MM.1S (cell line): ENCODE measurements at regions not wholly inside any gene's neighbourhood (a gene's known extent, or its start where the extent isn't known, plus 50 kb on each side); places are given as distances from the start of the nearest gene placed in this dataset.

ENCODE experiments used
- DNase-seq: peaks from one replicate; pipeline ENCODE4 v3.0.0-alpha.2; 2015
- H2AFZ ChIP-seq: fragments of 300-600 bp; sonication (generic); 2 replicates; pipeline ENCODE4 v1.6.0; 2016; ENCODE audit warnings: antibody characterized with exemption, low read length
- H3F3A ChIP-seq: fragments of 300-600 bp; sonication (generic); 2 replicates; pipeline ENCODE4 v1.6.1; 2016; ENCODE audit warnings: mild to moderate bottlenecking, antibody characterized with exemption, low read length, moderate library complexity, mixed read lengths; ENCODE audit not compliant: insufficient read depth
- H3K27ac ChIP-seq: fragments of 300-600 bp; sonication (generic); 2 replicates; pipeline ENCODE4 v1.5.1; 2016; ENCODE audit warnings: mild to moderate bottlenecking, low read length
- H3K27me3 ChIP-seq: fragments of 300-600 bp; sonication (generic); replicated peaks from 2 replicates; pipeline ENCODE4 v1.6.0; 2016; ENCODE audit warnings: low read length; ENCODE audit not compliant: insufficient read depth
- H3K36me3 ChIP-seq: fragments of 300-600 bp; sonication (generic); replicated peaks from 2 replicates; pipeline ENCODE4 v1.6.1; 2016; ENCODE audit warnings: mild to moderate bottlenecking, low read length, mixed read lengths; ENCODE audit not compliant: insufficient read depth
- H3K4me1 ChIP-seq: fragments of 300-600 bp; sonication (generic); 2 replicates; pipeline ENCODE4 v1.6.1; 2016; ENCODE audit warnings: low read length, mixed read lengths
- H3K4me2 ChIP-seq: fragments of 300-600 bp; sonication (generic); 2 replicates; pipeline ENCODE4 v1.6.0; 2016; ENCODE audit warnings: low read depth, low read length
- H3K4me3 ChIP-seq: fragments of 300-600 bp; sonication (generic); 2 replicates; pipeline ENCODE4 v1.5.1; 2016; ENCODE audit warnings: low read length, mixed read lengths
- H3K79me2 ChIP-seq: fragments of 300-600 bp; sonication (generic); 2 replicates; pipeline ENCODE4 v1.6.1; 2016; ENCODE audit warnings: mixed run types, low read length, mixed read lengths
- H3K9ac ChIP-seq: fragments of 300-600 bp; sonication (generic); 2 replicates; pipeline ENCODE4 v1.6.1; 2016; ENCODE audit warnings: low read length, mixed read lengths
- H3K9me2 ChIP-seq: fragments of 300-600 bp; sonication (generic); replicated peaks from 2 replicates; pipeline ENCODE4 v1.6.1; 2016; ENCODE audit warnings: mild to moderate bottlenecking, low read length, mixed read lengths; ENCODE audit not compliant: insufficient read depth
- H3K9me3 ChIP-seq: fragments of 300-600 bp; sonication (generic); replicated peaks from 2 replicates; pipeline ENCODE4 v1.6.1; 2016; ENCODE audit warnings: mild to moderate bottlenecking, low read length, mixed read lengths; ENCODE audit not compliant: insufficient read depth
- H4K20me1 ChIP-seq: fragments of 300-600 bp; sonication (generic); 2 replicates; pipeline ENCODE4 v1.6.1; 2016; ENCODE audit warnings: mild to moderate bottlenecking, low read length, moderate library complexity, mixed read lengths; ENCODE audit not compliant: insufficient read depth
- EZH2 ChIP-seq: fragments of 300-600 bp; sonication (generic); optimal IDR thresholded peaks from 2 replicates; pipeline ENCODE3; 2017; ENCODE audit warnings: low read depth, mild to moderate bottlenecking, antibody characterized with exemption, low read length, mixed read lengths
- EZH2phosphoT487 ChIP-seq: fragments of 300-600 bp; sonication (generic); IDR thresholded peaks from 2 replicates; pipeline ENCODE4 v1.6.1; 2018; ENCODE audit warnings: antibody characterized with exemption, low read length
- TF ChIP-seq, protein P1 (sequence below): fragments of 300-600 bp; sonication (generic); IDR thresholded peaks from 2 replicates; pipeline ENCODE4 v1.5.1; 2016; ENCODE audit warnings: antibody characterized with exemption, low read length, mixed read lengths

DNA sequence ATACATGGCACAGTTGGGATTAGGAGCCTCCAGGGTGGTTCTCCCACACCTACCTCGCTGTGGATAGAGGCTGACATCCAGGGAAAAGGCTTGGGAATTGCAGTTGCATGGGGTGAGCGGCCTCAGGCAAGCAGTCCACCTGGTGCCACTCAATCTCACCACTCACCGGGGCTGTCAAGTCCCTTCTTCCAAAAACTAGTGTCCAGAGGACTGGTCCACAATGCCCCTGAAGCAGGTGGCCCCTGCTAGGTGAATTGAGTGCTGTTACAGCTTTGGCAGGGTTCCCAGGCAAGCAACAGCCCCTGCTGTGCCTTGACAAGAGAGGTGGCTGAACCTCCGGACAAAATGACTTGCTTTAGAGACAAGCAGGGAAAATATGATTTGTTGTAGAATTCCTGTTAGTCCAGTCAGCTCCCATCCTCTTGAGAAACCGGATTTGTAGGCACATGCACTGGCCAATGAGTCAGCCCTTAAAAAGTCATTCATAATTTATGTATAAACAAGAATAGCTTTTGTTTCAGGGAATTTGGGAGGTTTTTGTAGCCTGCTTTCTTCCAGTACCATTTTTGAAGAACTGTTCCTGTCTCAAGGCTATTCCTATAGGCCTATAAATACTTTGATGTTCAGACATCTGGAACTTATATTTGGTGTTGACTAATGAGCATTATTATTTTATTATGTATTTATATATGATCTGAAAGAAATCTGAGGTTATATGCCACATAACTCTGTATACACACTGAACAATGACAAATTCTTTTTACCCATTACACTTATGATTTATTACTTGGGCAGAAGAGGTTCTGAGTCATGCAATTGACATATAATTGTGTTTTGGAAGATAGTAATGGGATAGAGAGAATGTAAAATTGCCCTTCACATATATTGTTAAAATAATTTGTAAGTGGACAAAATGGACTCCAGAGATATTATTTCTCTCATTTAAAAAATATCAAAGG, 411.1 kb downstream of the ACTL7B start:
- no peaks in the 10 kb centered on the region for H3K27me3 ChIP-seq
- H4K20me1 ChIP-seq, result no peaks in the 10 kb centered on the region
- no peak for DNase-seq
- H3K9me3 ChIP-seq, result no peaks in the 10 kb centered on the region
- no peak overlapping the region for H2AFZ ChIP-seq
- H3K36me3 ChIP-seq, result no peaks in the 10 kb centered on the region
- no peaks in the 10 kb centered on the region for H3K9me2 ChIP-seq
- no peak overlapping the region for H3K27ac ChIP-seq
- H3F3A ChIP-seq, result no peaks in the 10 kb centered on the region
- no peaks in the 10 kb centered on the region for H3K79me2 ChIP-seq
- H3K4me2 ChIP-seq, result no peak overlapping the region
- no peak overlapping the region for H3K9ac ChIP-seq
- H3K4me1 ChIP-seq, result no peaks in the 10 kb centered on the region
- TF ChIP-seq EZH2 (no peak), EZH2phosphoT487 (no peak)
- TF ChIP-seq, protein P1, sequence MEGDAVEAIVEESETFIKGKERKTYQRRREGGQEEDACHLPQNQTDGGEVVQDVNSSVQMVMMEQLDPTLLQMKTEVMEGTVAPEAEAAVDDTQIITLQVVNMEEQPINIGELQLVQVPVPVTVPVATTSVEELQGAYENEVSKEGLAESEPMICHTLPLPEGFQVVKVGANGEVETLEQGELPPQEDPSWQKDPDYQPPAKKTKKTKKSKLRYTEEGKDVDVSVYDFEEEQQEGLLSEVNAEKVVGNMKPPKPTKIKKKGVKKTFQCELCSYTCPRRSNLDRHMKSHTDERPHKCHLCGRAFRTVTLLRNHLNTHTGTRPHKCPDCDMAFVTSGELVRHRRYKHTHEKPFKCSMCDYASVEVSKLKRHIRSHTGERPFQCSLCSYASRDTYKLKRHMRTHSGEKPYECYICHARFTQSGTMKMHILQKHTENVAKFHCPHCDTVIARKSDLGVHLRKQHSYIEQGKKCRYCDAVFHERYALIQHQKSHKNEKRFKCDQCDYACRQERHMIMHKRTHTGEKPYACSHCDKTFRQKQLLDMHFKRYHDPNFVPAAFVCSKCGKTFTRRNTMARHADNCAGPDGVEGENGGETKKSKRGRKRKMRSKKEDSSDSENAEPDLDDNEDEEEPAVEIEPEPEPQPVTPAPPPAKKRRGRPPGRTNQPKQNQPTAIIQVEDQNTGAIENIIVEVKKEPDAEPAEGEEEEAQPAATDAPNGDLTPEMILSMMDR, result no peak
- no peak overlapping the region for H3K4me3 ChIP-seq

DNA sequence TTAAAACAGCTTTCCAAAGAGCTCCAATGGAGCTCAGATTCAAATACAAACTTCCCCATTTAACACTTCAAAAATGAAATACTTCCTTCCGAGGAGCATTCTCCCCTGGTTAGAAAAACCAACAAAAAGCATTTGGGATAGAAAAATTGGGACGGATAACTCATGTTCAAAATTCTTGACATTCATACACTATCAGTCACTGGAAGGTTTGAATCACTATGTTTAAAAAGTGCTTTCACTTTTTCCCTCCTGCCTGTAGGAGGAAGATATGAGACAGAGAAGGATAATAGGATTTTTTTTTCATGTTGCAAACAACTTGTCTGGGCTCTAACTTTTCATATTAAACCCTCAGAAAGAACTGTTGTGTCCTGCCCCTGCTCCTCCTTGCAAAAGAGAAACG, 412.0 kb downstream of the ACTL7B start:
- Histone ChIP-seq H3K9ac (no peak overlapping the region), H3K9me3 (no peaks in the 10 kb centered on the region), H3K4me1 (no peaks in the 10 kb centered on the region), H3K36me3 (no peaks in the 10 kb centered on the region), H3K27me3 (no peaks in the 10 kb centered on the region), H3F3A (no peaks in the 10 kb centered on the region), H3K79me2 (no peaks in the 10 kb centered on the region), H4K20me1 (no peaks in the 10 kb centered on the region), H3K4me2 (no peak overlapping the region), H3K9me2 (no peaks in the 10 kb centered on the region), H2AFZ (no peak overlapping the region), H3K4me3 (no peak overlapping the region), H3K27ac (no peak overlapping the region)
- no peak for TF ChIP-seq EZH2phosphoT487
- TF ChIP-seq, protein P1, result no peak
- TF ChIP-seq EZH2, result no peak
- no peak for DNase-seq

DNA sequence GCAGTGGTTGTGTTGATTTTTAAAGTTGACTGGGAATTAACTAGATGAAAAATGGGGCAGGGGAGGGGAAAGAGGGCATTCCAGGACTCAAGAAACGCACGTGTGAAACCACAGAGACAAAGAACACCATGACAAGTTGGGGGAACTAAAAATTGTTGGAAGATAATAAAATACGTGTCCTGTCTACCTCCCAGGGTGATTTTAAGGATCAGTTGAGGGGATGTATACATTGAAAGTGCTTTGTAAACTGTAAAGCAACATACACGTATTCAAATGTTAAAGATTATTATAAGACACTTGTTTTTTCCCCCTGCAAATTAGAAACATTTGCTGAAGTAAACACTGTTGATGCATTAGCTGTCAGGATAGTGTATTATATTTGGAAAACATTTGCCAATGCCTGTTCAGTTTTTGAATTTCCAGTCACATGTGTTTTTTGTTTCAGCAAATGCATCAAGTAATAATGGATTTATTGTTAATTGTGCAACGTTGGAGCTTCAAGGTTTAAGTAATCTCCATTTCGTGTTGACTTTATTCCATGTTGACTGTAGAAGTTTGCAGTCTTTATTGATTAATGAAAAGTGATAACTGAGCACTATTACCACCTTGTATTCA, 412.7 kb downstream of the ACTL7B start:
- Histone ChIP-seq H3K79me2 (no peaks in the 10 kb centered on the region), H3F3A (no peaks in the 10 kb centered on the region), H3K4me3 (no peak overlapping the region), H3K27me3 (no peaks in the 10 kb centered on the region), H2AFZ (no peak overlapping the region), H3K36me3 (no peaks in the 10 kb centered on the region), H4K20me1 (no peaks in the 10 kb centered on the region), H3K4me1 (no peaks in the 10 kb centered on the region), H3K4me2 (no peak overlapping the region), H3K27ac (no peak overlapping the region), H3K9ac (no peak overlapping the region), H3K9me3 (no peaks in the 10 kb centered on the region), H3K9me2 (no peaks in the 10 kb centered on the region)
- no peak for DNase-seq
- TF ChIP-seq EZH2phosphoT487 (no peak), EZH2 (no peak)
- TF ChIP-seq, protein P1, result no peak
